ENCODE measurements at regions not wholly inside any gene's neighbourhood (a gene's known extent, or its start where the extent isn't known, plus 50 kb on each side); places are given as distances from the start of the nearest gene placed in this dataset.

- intact Hi-C loops (cut with micrococcal nuclease), result no loop called here
- TF ChIP-seq CBX3 (IDR thresholded peaks at IDR 0.05; ENCODE audit: low read depth), result no peak
- TF ChIP-seq ZBTB33 (IDR thresholded peaks at IDR 0.05; ENCODE audit: extremely low read depth, insufficient replicate concordance, low read length), result no peak
- no peak for TF ChIP-seq EGR1 (IDR thresholded peaks at IDR 0.05; ENCODE audit: low read depth)
- TF ChIP-seq RAD21 (IDR thresholded peaks at IDR 0.05; ENCODE audit: low read depth), result no peak
- no peak for TF ChIP-seq SP1 (IDR thresholded peaks at IDR 0.05; ENCODE audit: low read depth)
- TF ChIP-seq REST (IDR thresholded peaks at IDR 0.05; ENCODE audit: low read depth), result no peak
- ChIA-PET RAD21 (ENCODE audit: low non-redundant PET in 1 of 2, low total read pairs in 2 of 2, uncharacterized antibody in 2 of 2, unreplicated experiment in 2 of 2) (no interaction called here), CTCF (no interaction called here), POLR2A (no interaction called here)
- H3K27me3 ChIP-seq (ENCODE audit: insufficient read depth, low read length), result no peaks in the 10 kb centered on the region
- no peaks in the 10 kb centered on the region for H4K20me1 ChIP-seq (ENCODE audit: insufficient read depth)
- DNase-seq (ENCODE audit: low read depth, low spot score) (no peak), ATAC-seq (no peak)
- no TSS peak for BruUV-seq (replicated peaks)
- H3K9ac ChIP-seq (ENCODE audit: low read length), result no peak overlapping the region
- no peaks in the 10 kb centered on the region for H3K4me1 ChIP-seq (ENCODE audit: control insufficient read depth in 1 of 2, insufficient read depth in 2 of 2, low read length in 2 of 2)
- H2AFZ ChIP-seq (ENCODE audit: low read depth, low read length, poor library complexity, severe bottlenecking), result no peak overlapping the region
- H3K79me2 ChIP-seq (ENCODE audit: insufficient read depth, low read length), result no peaks in the 10 kb centered on the region
- no peak overlapping the region for H3K4me2 ChIP-seq (ENCODE audit: low read length)
- H3K4me3 ChIP-seq (replicated peaks in 1 of 2; ENCODE audit: low read depth in 1 of 2, low read length in 2 of 2), result no peak overlapping the region
- peaks cover 0 to 6% of the 10 kb centered on the region in 2 experiments; a peak in 1 of 4 replicates for H3K9me3 ChIP-seq (ENCODE audit: control insufficient read depth in 1 of 2, insufficient read depth in 1 of 2, low read depth in 1 of 2, low read length in 2 of 2)
- no peaks in the 10 kb centered on the region for H3K9me2 ChIP-seq (ENCODE audit: insufficient read depth)
- no peaks in the 10 kb centered on the region for H3K36me3 ChIP-seq (ENCODE audit: control insufficient read depth in 1 of 2, insufficient read depth in 2 of 2, low read length in 2 of 2)
- no peak overlapping the region for H3K27ac ChIP-seq (ENCODE audit: low read depth, low read length)
Measured at GRCh38 chr5:130797303-130797702, 367.8 kb downstream of the HINT1 start.

Measured in HCT116 (cell line).